CD4-positive, alpha-beta T cell treated with Interleukin-17A for 4 hours (primary cell): ENCODE measurements at regions not wholly inside any gene's neighbourhood (a gene's known extent, or its start where the extent isn't known, plus 50 kb on each side); places are given as distances from the start of the nearest gene placed in this dataset.

Experiments used
- DNase-seq: peaks from one replicate; pipeline ENCODE4 v3.0.0-alpha.2; 2020; ENCODE audit warnings: mixed read lengths

GRCh38 chr4:15376594-15376993 is 51.2 kb upstream of the C1QTNF7 start:
- no peak for DNase-seq
